ENCODE measurements at regions not wholly inside any gene's neighbourhood (a gene's known extent, or its start where the extent isn't known, plus 50 kb on each side); places are given as distances from the start of the nearest gene placed in this dataset.

DNA sequence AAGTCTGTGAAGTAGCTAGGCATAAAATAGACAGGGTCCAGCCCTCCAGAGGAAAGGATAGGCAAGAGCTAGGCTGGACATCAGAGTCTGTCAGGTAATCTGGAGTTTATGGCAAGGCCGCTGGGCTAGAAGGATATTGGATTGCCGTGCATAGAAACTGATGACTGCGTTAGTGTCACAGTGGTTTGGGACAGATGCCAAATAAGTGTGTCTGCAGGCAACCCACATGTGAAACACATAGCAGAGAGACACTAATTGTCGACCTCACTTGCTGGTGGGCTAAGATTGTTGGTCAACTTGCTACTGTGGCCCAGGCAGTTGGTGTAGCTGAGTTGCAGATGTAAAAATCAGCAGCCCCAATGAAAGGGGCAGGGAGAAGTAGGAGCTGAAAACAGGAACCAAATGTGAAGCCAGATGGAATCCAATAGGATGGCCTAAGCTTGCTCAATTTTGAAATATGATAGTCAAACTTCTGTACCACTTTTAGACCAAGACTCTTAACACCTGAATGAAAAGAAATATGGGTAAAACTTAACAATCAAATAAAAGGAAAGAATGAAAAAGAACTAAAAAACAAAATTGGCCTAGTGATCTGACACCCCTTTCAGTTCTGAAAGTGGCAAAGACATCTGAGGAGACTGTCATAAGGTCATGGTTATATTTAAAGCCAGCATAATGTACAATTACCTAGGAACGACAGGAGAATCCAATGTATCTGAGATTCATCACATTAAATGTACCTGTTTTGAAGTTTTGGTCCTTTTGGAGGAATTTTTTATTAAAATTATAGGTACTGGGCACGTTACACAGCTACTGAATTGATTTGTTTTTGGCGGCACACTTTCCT lies 243.3 kb upstream of the ACTBL2 start:
- POLR2A ChIA-PET (ENCODE audit: partially characterized antibody), result no interaction called here
- Histone ChIP-seq H2BK20ac (ENCODE audit: low read length) (no peak overlapping the region), H3K4me2 (ENCODE audit: insufficient read depth in 1 of 2, low read depth in 2 of 2, low read length in 2 of 2) (no peak overlapping the region), H3K9ac (replicated peaks in 1 of 4; ENCODE audit: extremely low read depth in 1 of 4, low read depth in 3 of 4, low read length in 3 of 4) (no peak overlapping the region), H2BK15ac (ENCODE audit: low read length) (no peak overlapping the region), H3K23me2 (ENCODE audit: low read depth, low read length) (no peaks in the 10 kb centered on the region), H3K36me3 (ENCODE audit: control insufficient read depth in 2 of 4, insufficient read depth in 4 of 4, low read length in 3 of 4) (no peaks in the 10 kb centered on the region), H3K27me3 (replicated peaks in 1 of 4; ENCODE audit: control insufficient read depth in 3 of 4, extremely low read depth in 1 of 4, insufficient read depth in 3 of 4, low read length in 3 of 4) (no peaks in the 10 kb centered on the region), H2BK120ac (replicated peaks; ENCODE audit: low read depth, low read length) (no peak overlapping the region), H3K4ac (replicated peaks; ENCODE audit: insufficient read length, low read depth, low read length) (no peak overlapping the region), H3K23ac (ENCODE audit: insufficient read length) (no peak overlapping the region), H3K18ac (ENCODE audit: extremely low read depth, low read length) (no peak overlapping the region), H3K4me1 (replicated peaks in 1 of 4; ENCODE audit: control insufficient read depth in 3 of 4, insufficient read depth in 4 of 4, low read length in 3 of 4) (no peaks in the 10 kb centered on the region), H4K5ac (ENCODE audit: insufficient read length, low read depth, low read length) (no peak overlapping the region), H3K56ac (replicated peaks; ENCODE audit: insufficient read length, low read depth, low read length) (no peak overlapping the region), H3K9me3 (ENCODE audit: insufficient read depth in 2 of 2, low read depth in 1 of 2, low read length in 1 of 2) (no peaks in the 10 kb centered on the region), H3K4me3 (ENCODE audit: extremely low read depth in 1 of 4, insufficient read depth in 2 of 4, low read depth in 3 of 4, low read length in 4 of 4) (no peak overlapping the region), H3K27ac (ENCODE audit: low read depth, low read length) (no peak overlapping the region), H2BK12ac (ENCODE audit: low read depth, low read length) (no peak overlapping the region), H2BK5ac (ENCODE audit: low read depth, low read length) (no peak overlapping the region), H3K79me1 (ENCODE audit: low read depth, low read length) (no peaks in the 10 kb centered on the region), H2AFZ (ENCODE audit: low read length) (no peak overlapping the region), H4K20me1 (replicated peaks in 1 of 2; ENCODE audit: control insufficient read depth in 1 of 2, insufficient read depth in 2 of 2, low read length in 2 of 2) (no peaks in the 10 kb centered on the region), H4K8ac (ENCODE audit: extremely low read depth, insufficient read depth, low read length) (no peak overlapping the region), H4K91ac (replicated peaks; ENCODE audit: insufficient read length, low read length) (no peak overlapping the region), H3K79me2 (ENCODE audit: control insufficient read depth in 1 of 2, insufficient read depth in 2 of 2, low read length in 2 of 2) (no peaks in the 10 kb centered on the region), H3K14ac (ENCODE audit: insufficient read length) (no peak overlapping the region), H2AK5ac (ENCODE audit: low read depth, low read length) (no peak overlapping the region)
- no peak for DNase-seq (ENCODE audit: low read depth in 1 of 2, low spot score in 2 of 2)
- WGBS, 2 experiments (ENCODE audit: extremely low coverage in 1 of 2, insufficient coverage in 1 of 2, insufficient read length in 1 of 2, insufficient replicate concordance in 2 of 2, low coverage in 1 of 2, low lambda C conversion rate in 2 of 2, missing lambda C conversion rate in 1 of 2), result 83% methylated on average over 7 of the region's 7 CpGs; no CpG with 5 or more reads in 1 of the 2 experiments
- no peak for FAIRE-seq
- TF ChIP-seq KDM5A (IDR thresholded peaks at IDR 0.05; ENCODE audit: low read length), result no peak
- CTCF ChIA-PET (ENCODE audit: partially characterized antibody), result no interaction called here

Measured in H1 (cell line).